Activated CD8-positive, alpha-beta T cell treated with anti-CD3 and anti-CD28 coated beads for 36 hours (primary cell): ENCODE measurements at regions not wholly inside any gene's neighbourhood (a gene's known extent, or its start where the extent isn't known, plus 50 kb on each side); places are given as distances from the start of the nearest gene placed in this dataset.

Source experiments
- ATAC-seq: fragments of 200-7000 bp; cut with Tn5 transposase; one replicate; pipeline ENCODE4 v1.10.0; 2021; ENCODE audit warnings: mild to moderate bottlenecking, moderate library complexity
- CTCF ChIA-PET: fragments of 350-600 bp; sonication (Branson Sonifier 250); formaldehyde crosslinking; loops from one replicate; lab custom pipeline; 2021; ENCODE audit warnings: antibody characterized with exemption; lab: Charles Lee
- POLR2A ChIA-PET: fragments of 350-600 bp; sonication (Branson Sonifier 250); formaldehyde crosslinking; loops from one replicate; lab custom pipeline; 2021; ENCODE audit warnings: antibody characterized with exemption; lab: Charles Lee
- DNase-seq: peaks from one replicate; pipeline ENCODE4 v3.0.0-alpha.2; 2020
- H3K27ac Mint-ChIP-seq: one replicate; pipeline ENCODE4 v1.8.0; 2021; ENCODE audit warnings: mild to moderate bottlenecking, mixed read lengths
- H3K27me3 Mint-ChIP-seq: one replicate; pipeline ENCODE4 v1.8.0; 2021; ENCODE audit warnings: mixed read lengths
- H3K36me3 Mint-ChIP-seq: one replicate; pipeline ENCODE4 v1.8.0; 2021; ENCODE audit warnings: low read depth, mixed read lengths
- H3K4me1 Mint-ChIP-seq: one replicate; pipeline ENCODE4 v1.8.0; 2021; ENCODE audit warnings: low read depth, mixed read lengths
- H3K4me3 Mint-ChIP-seq: one replicate; pipeline ENCODE4 v1.8.0; 2021; ENCODE audit warnings: mild to moderate bottlenecking, moderate library complexity, mixed read lengths
- H3K9me3 Mint-ChIP-seq: one replicate; pipeline ENCODE4 v1.8.0; 2021; ENCODE audit warnings: mixed read lengths
- CTCF ChIP-seq: fragments of 200-600 bp; IDR thresholded peaks from one replicate; pipeline ENCODE4 v1.8.0; 2022; ENCODE audit warnings: antibody characterized with exemption, mild to moderate bottlenecking
- intact Hi-C: fragments of 100-400 bp; cut with micrococcal nuclease; formaldehyde crosslinking; loops from one replicate; pipeline ENCODE4 v1.10.0; 2022

GRCh38 chr18:78619854-78620253, 359.8 kb upstream of the SALL3 start:
- POLR2A ChIA-PET, result no interaction called here
- H3K4me3 Mint-ChIP-seq, result no peak overlapping the region
- intact Hi-C loops, result no loop called here
- CTCF ChIA-PET, result no interaction called here
- TF ChIP-seq CTCF, result no peak
- H3K27me3 Mint-ChIP-seq, result peaks cover 6% of the 10 kb centered on the region
- no peak overlapping the region for H3K27ac Mint-ChIP-seq
- H3K9me3 Mint-ChIP-seq, result peaks cover 12% of the 10 kb centered on the region
- DNase-seq (no peak), ATAC-seq (no peak)
- no peaks in the 10 kb centered on the region for H3K4me1 Mint-ChIP-seq
- no peaks in the 10 kb centered on the region for H3K36me3 Mint-ChIP-seq

DNA sequence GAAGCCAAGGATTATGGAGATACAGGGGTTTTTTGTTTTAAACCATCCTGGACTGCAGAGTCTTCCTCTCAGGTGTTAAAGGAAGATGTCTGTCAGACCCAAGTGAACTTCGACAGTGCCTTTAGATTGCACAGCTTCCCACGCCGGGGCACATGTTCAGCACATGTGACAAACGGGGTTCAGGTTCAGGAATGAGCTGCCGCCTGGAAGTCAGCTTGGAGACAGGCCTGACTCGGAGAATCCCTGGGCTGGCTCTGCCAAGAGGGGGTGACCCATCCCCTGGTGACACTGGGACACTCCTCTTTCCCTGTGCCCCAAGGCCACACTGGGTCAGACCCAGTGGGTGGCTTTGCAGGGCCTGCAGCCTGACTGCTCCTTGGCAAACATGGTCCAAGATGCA, 359.3 kb upstream of the SALL3 start:
- intact Hi-C loops, result no loop called here
- DNase-seq (no peak), ATAC-seq (no peak)
- Mint-ChIP-seq H3K4me1 (no peaks in the 10 kb centered on the region), H3K4me3 (no peak overlapping the region), H3K36me3 (no peaks in the 10 kb centered on the region), H3K27me3 (peaks cover 7% of the 10 kb centered on the region), H3K27ac (no peak overlapping the region), H3K9me3 (peaks cover 9% of the 10 kb centered on the region)
- CTCF ChIA-PET, result no interaction called here
- TF ChIP-seq CTCF, result no peak
- POLR2A ChIA-PET, result no interaction called here

- H3K4me3 Mint-ChIP-seq, result no peak overlapping the region
- no peaks in the 10 kb centered on the region for H3K4me1 Mint-ChIP-seq
- H3K36me3 Mint-ChIP-seq, result no peaks in the 10 kb centered on the region
- peaks cover 11% of the 10 kb centered on the region for H3K27me3 Mint-ChIP-seq
- TF ChIP-seq CTCF, result no peak
- intact Hi-C loops, result no loop called here
- DNase-seq, result no peak
- CTCF ChIA-PET, result no interaction called here
- peaks cover 6% of the 10 kb centered on the region for H3K9me3 Mint-ChIP-seq
- no peak overlapping the region for H3K27ac Mint-ChIP-seq
- POLR2A ChIA-PET, result no interaction called here
- no peak for ATAC-seq
Observed at GRCh38 chr18:78621141-78621755, 358.4 kb upstream of the SALL3 start.

- Mint-ChIP-seq H3K4me3 (no peak overlapping the region), H3K9me3 (no peaks in the 10 kb centered on the region), H3K4me1 (no peaks in the 10 kb centered on the region), H3K36me3 (no peaks in the 10 kb centered on the region), H3K27ac (no peak overlapping the region), H3K27me3 (peaks cover 13% of the 10 kb centered on the region)
- ATAC-seq (no peak), DNase-seq (no peak)
- no peak for TF ChIP-seq CTCF
- POLR2A ChIA-PET, result no interaction called here
- CTCF ChIA-PET, result no interaction called here
- intact Hi-C loops, result no loop called here
Observed at GRCh38 chr18:78622251-78622906, 357.2 kb upstream of the SALL3 start.

DNA sequence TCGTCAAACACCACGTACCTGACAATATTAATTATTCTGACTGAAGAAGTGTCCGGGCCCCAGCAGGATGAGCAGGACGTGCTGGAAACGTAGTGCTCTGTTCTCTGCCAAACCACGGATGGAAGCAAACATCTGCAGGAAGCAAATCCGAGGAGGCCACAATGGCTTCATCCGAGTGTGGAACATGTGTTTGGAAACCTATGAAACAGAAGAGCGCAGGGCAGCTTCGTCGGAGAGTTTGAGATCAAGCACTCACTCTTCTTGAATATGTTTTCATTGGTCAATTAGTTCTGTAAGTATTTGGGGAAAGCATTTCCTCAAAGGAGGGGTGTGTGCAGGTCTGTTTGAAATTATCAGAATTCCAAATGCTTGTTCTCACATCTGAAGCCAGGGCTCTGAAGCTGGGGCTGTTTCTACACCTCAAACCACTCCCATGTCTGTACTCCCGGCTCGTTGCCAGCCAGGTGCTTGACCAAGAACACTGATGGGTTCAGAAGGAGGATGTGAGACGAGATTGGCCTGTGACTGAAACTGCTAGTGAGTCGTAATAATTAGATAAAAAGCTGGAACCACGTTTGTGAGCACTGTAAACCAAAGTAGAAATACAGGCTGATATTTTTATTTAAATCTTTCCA, 356.6 kb upstream of the SALL3 start:
- TF ChIP-seq CTCF, result no peak
- ATAC-seq (no peak), DNase-seq (no peak)
- Mint-ChIP-seq H3K36me3 (no peaks in the 10 kb centered on the region), H3K4me3 (no peak overlapping the region), H3K9me3 (no peaks in the 10 kb centered on the region), H3K27me3 (peaks cover 13% of the 10 kb centered on the region), H3K27ac (no peak overlapping the region), H3K4me1 (no peaks in the 10 kb centered on the region)
- POLR2A ChIA-PET, result no interaction called here
- intact Hi-C loops, result no loop called here
- CTCF ChIA-PET, result no interaction called here
